B cell (primary cell): ENCODE measurements at regions not wholly inside any gene's neighbourhood (a gene's known extent, or its start where the extent isn't known, plus 50 kb on each side); places are given as distances from the start of the nearest gene placed in this dataset.

ENCODE experiments used
- ATAC-seq: fragments of 200-7000 bp; cut with Tn5 transposase; one replicate; pipeline ENCODE4 v1.10.0; 2021; ENCODE audit warnings: low read depth, mild to moderate bottlenecking, moderate number of reproducible peaks, moderate library complexity
- CTCF ChIA-PET: fragments of 350-600 bp; sonication (Branson Sonifier 250); formaldehyde crosslinking; loops from one replicate; lab custom pipeline; 2021; ENCODE audit warnings: antibody characterized with exemption, inconsistent platforms; lab: Charles Lee
- POLR2A ChIA-PET: fragments of 350-600 bp; sonication (Branson Sonifier 250); formaldehyde crosslinking; loops from one replicate; lab custom pipeline; 2021; ENCODE audit warnings: antibody characterized with exemption; lab: Charles Lee
- DNase-seq: peaks from one replicate; pipeline ENCODE4 v3.0.0; 2013
- H2AFZ ChIP-seq: 2 replicates; pipeline ENCODE4 v1.6.1; 2012; ENCODE audit warnings: mild to moderate bottlenecking, low read depth, low read length; ENCODE audit not compliant: insufficient read depth, poor library complexity, severe bottlenecking
- H3K27ac ChIP-seq, 2 donors: 1 replicate in 1 of 2; 2 replicates in 1 of 2; pipeline ENCODE4 v1.5.1; 2012 to 2013; ENCODE audit warnings: low read length in 2 of 2, mild to moderate bottlenecking in 2 of 2, moderate library complexity in 1 of 2
- H3K27me3 ChIP-seq, 4 experiments: fragments of 200-600 bp in 1 of 4; sonication (generic) in 1 of 4; replicated peaks in 1 of 4; 1 replicate in 2 of 4; 2 replicates in 2 of 4; pipeline versions ENCODE4 v1.6.1 to v1.7.0; 2013 to 2016; ENCODE audit warnings: low read length in 3 of 4, mild to moderate bottlenecking in 2 of 4, mixed read lengths in 1 of 4, moderate library complexity in 1 of 4; ENCODE audit not compliant: insufficient read depth in 4 of 4, control insufficient read depth in 3 of 4; ENCODE audit errors: control extremely low read depth in 1 of 4
- H3K36me3 ChIP-seq, 2 experiments: replicated peaks in 1 of 2; 1 replicate in 1 of 2; 2 replicates in 1 of 2; pipeline versions ENCODE4 v1.6.1 to v1.7.1; 2013; ENCODE audit warnings: low read length in 1 of 2; ENCODE audit not compliant: insufficient read depth in 2 of 2, control insufficient read depth in 1 of 2; ENCODE audit errors: control extremely low read depth in 1 of 2, extremely low read depth in 1 of 2
- H3K4me1 ChIP-seq, 2 donors: fragments of 200-600 bp in 1 of 2; sonication (generic) in 1 of 2; 1 replicate in 1 of 2; 2 replicates in 1 of 2; pipeline versions ENCODE4 v1.5.1 to v1.6.1; 2013 to 2017; ENCODE audit warnings: low read length in 2 of 2; ENCODE audit not compliant: control insufficient read depth in 2 of 2, insufficient read depth in 2 of 2
- H3K4me2 ChIP-seq: replicated peaks from 2 replicates; pipeline ENCODE3; 2012; ENCODE audit warnings: mild to moderate bottlenecking, low read depth, low read length; ENCODE audit not compliant: poor library complexity, severe bottlenecking
- H3K4me3 ChIP-seq, 5 experiments: fragments of 200-600 bp in 1 of 5; sonication (generic) in 1 of 5; 1 replicate in 3 of 5; 2 replicates in 2 of 5; pipeline versions ENCODE4 v1.5.1 to v1.7.0; 2011 to 2016; ENCODE audit warnings: low read length in 4 of 5, mild to moderate bottlenecking in 4 of 5, low read depth in 2 of 5, control low read depth in 1 of 5, moderate library complexity in 1 of 5; ENCODE audit not compliant: insufficient read depth in 1 of 5; ENCODE audit errors: control extremely low read depth in 1 of 5, extremely low read depth in 1 of 5
- H3K79me2 ChIP-seq: fragments of 200-600 bp; sonication (generic); one replicate; pipeline ENCODE4 v1.6.0; 2016; ENCODE audit warnings: low read length; ENCODE audit not compliant: control insufficient read depth, insufficient read depth
- H3K9ac ChIP-seq: fragments of 200-600 bp; sonication (generic); 2 replicates; pipeline ENCODE4 v1.6.1; 2017; ENCODE audit warnings: mild to moderate bottlenecking, low read length, moderate library complexity
- H3K9me3 ChIP-seq, 3 donors: one replicate each; pipeline versions ENCODE4 v1.6.1 to v1.7.1; 2013; ENCODE audit warnings: low read length in 2 of 3; ENCODE audit not compliant: control insufficient read depth in 2 of 3, insufficient read depth in 1 of 3; ENCODE audit errors: control extremely low read depth in 1 of 3
- H4K20me1 ChIP-seq: 2 replicates; pipeline ENCODE4 v1.6.0; 2012; ENCODE audit warnings: mild to moderate bottlenecking, low read length; ENCODE audit not compliant: insufficient read depth, control insufficient read depth, poor library complexity, severe bottlenecking
- H3K27ac Mint-ChIP-seq: one replicate; pipeline ENCODE4 v1.8.0; 2021; ENCODE audit warnings: mixed read lengths
- H3K27me3 Mint-ChIP-seq: one replicate; pipeline ENCODE4 v1.8.0; 2021; ENCODE audit warnings: mixed read lengths
- H3K4me1 Mint-ChIP-seq: one replicate; pipeline ENCODE4 v1.8.0; 2021; ENCODE audit warnings: mixed read lengths
- H3K4me3 Mint-ChIP-seq: one replicate; pipeline ENCODE4 v1.8.0; 2021; ENCODE audit warnings: mixed read lengths
- H3K9me3 Mint-ChIP-seq: one replicate; pipeline ENCODE4 v1.8.0; 2022; ENCODE audit warnings: mixed read lengths; ENCODE audit not compliant: insufficient read depth
- EZH2 ChIP-seq: IDR thresholded peaks from 2 replicates; pipeline ENCODE4 v1.6.1; 2012; ENCODE audit warnings: borderline replicate concordance, low read depth, mild to moderate bottlenecking, moderate library complexity, low read length; ENCODE audit not compliant: insufficient read depth, poor library complexity, severe bottlenecking
- intact Hi-C: fragments of 100-400 bp; cut with micrococcal nuclease; formaldehyde crosslinking; loops from one replicate; pipeline ENCODE4 v1.10.0; 2022
- TF ChIP-seq, protein P1 (sequence below): fragments of 200-600 bp; IDR thresholded peaks from one replicate; pipeline ENCODE4 v1.8.0; 2022; ENCODE audit warnings: antibody characterized with exemption, mild to moderate bottlenecking

DNA sequence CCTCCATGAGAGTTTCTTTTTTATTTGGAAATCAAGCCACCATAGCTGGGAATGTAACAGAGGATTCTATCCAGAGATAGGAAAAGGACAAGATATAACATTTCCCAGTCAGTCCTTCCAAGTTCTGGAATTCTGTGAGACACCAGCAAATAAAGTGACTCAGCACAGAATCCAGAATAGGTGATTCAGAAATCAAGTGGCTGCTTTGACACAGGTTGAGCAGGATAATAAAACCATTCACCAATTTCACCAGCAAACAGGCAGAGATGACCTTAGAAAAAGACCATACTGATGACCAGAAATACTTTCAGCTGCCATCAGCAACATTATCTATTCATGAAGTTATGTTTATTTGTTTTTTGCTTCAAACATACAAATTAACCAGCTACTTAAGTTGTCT, 491.5 kb upstream of the TUSC1 start:
- ATAC-seq, result no peak
- Histone ChIP-seq H3K4me2 (no peak overlapping the region), H3K4me1 (no peaks in the 10 kb centered on the region), H3K9ac (no peak overlapping the region), H3K27ac (no peak overlapping the region), H4K20me1 (no peaks in the 10 kb centered on the region), H3K9me3 (peaks cover 0 to 3% (median 2%) of the 10 kb centered on the region in 3 donors), H3K36me3 (no peaks in the 10 kb centered on the region), H3K27me3 (no peaks in the 10 kb centered on the region), H2AFZ (no peak overlapping the region), H3K4me3 (no peak overlapping the region), H3K79me2 (no peaks in the 10 kb centered on the region)
- CTCF ChIA-PET, result no interaction called here
- Mint-ChIP-seq H3K9me3 (peaks cover 3% of the 10 kb centered on the region), H3K27ac (no peak overlapping the region), H3K4me3 (no peak overlapping the region), H3K4me1 (no peaks in the 10 kb centered on the region), H3K27me3 (no peaks in the 10 kb centered on the region)
- intact Hi-C loops, result no loop called here
- no peak for DNase-seq
- POLR2A ChIA-PET, result no interaction called here
- TF ChIP-seq, protein P1, sequence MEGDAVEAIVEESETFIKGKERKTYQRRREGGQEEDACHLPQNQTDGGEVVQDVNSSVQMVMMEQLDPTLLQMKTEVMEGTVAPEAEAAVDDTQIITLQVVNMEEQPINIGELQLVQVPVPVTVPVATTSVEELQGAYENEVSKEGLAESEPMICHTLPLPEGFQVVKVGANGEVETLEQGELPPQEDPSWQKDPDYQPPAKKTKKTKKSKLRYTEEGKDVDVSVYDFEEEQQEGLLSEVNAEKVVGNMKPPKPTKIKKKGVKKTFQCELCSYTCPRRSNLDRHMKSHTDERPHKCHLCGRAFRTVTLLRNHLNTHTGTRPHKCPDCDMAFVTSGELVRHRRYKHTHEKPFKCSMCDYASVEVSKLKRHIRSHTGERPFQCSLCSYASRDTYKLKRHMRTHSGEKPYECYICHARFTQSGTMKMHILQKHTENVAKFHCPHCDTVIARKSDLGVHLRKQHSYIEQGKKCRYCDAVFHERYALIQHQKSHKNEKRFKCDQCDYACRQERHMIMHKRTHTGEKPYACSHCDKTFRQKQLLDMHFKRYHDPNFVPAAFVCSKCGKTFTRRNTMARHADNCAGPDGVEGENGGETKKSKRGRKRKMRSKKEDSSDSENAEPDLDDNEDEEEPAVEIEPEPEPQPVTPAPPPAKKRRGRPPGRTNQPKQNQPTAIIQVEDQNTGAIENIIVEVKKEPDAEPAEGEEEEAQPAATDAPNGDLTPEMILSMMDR, result no peak
- no peak for TF ChIP-seq EZH2

DNA sequence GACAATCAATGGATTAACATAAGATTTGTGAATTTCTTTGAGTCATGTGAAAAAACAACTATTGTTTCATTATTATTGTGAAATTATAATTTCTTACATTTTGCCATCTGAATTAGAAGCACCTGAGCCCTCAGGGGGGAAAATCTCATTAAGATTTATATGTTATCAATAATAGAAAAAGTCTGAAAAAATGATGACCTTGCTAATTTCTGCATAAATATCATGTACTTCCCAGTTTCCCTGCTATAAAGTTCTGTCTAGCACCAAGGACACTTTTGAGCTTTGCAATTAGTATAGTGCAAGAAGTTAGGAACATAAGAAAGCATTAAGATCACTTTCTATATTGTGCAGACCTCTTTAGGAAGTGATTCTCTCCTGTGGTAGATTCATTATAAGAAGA, 488.3 kb upstream of the TUSC1 start:
- peaks cover 3% of the 10 kb centered on the region for H3K9me3 Mint-ChIP-seq
- TF ChIP-seq EZH2, result no peak
- TF ChIP-seq, protein P1, result no peak
- Histone ChIP-seq H3K4me2 (no peak overlapping the region), H3K9ac (no peak overlapping the region), H3K4me3 (no peak overlapping the region), H3K27me3 (no peaks in the 10 kb centered on the region), H3K79me2 (no peaks in the 10 kb centered on the region), H3K9me3 (peaks cover 0 to 3% (median 2%) of the 10 kb centered on the region in 3 donors), H3K4me1 (no peaks in the 10 kb centered on the region), H3K27ac (no peak overlapping the region), H4K20me1 (no peaks in the 10 kb centered on the region), H3K36me3 (no peaks in the 10 kb centered on the region), H2AFZ (no peak overlapping the region)
- ATAC-seq, result no peak
- intact Hi-C loops, result no loop called here
- H3K4me3 Mint-ChIP-seq, result no peak overlapping the region
- CTCF ChIA-PET, result no interaction called here
- POLR2A ChIA-PET, result no interaction called here
- no peaks in the 10 kb centered on the region for H3K27me3 Mint-ChIP-seq
- no peak for DNase-seq
- no peaks in the 10 kb centered on the region for H3K4me1 Mint-ChIP-seq
- no peak overlapping the region for H3K27ac Mint-ChIP-seq
